Germinal center (tissue), 1 donor: ENCODE measurements at regions not wholly inside any gene's neighbourhood (a gene's known extent, or its start where the extent isn't known, plus 50 kb on each side); places are given as distances from the start of the nearest gene placed in this dataset.
"Not testable (repeated sequence)": the region's sequence is repeated elsewhere in the genome, so short reads cannot be mapped to it uniquely, and the experiment has no call there.

Experiments used
- DNase-seq: peaks from one replicate; pipeline ENCODE4 v3.0.0; 2012; ENCODE audit warnings: mixed read lengths, low spot score

GRCh38 chr12:59345406-59345805 lies 250.4 kb upstream of the SLC16A7 start:
- no peak for DNase-seq

GRCh38 chr12:59344224-59344623 lies 251.6 kb upstream of the SLC16A7 start:
- DNase-seq, result no peak

- no peak for DNase-seq
Measured at GRCh38 chr12:59329462-59329861, 266.4 kb upstream of the SLC16A7 start.

GRCh38 chr12:59328395-59329075 lies 267.3 kb upstream of the SLC16A7 start:
- not testable (repeated sequence) for DNase-seq

- DNase-seq, result not testable (repeated sequence)
Measured at GRCh38 chr12:59326457-59326856, 269.4 kb upstream of the SLC16A7 start.

- no peak for DNase-seq
Measured at GRCh38 chr12:59322473-59322872, 273.4 kb upstream of the SLC16A7 start.

GRCh38 chr12:59321278-59321677 lies 274.6 kb upstream of the SLC16A7 start:
- no peak for DNase-seq

- no peak for DNase-seq
Measured at GRCh38 chr12:59320112-59320511, 275.7 kb upstream of the SLC16A7 start.

GRCh38 chr12:59318940-59319339 lies 276.9 kb upstream of the SLC16A7 start:
- DNase-seq, result no peak

GRCh38 chr12:59317598-59317997 lies 278.2 kb upstream of the SLC16A7 start:
- DNase-seq, result no peak

GRCh38 chr12:59316938-59317337 lies 278.9 kb upstream of the SLC16A7 start:
- DNase-seq, result no peak

- not testable (repeated sequence) for DNase-seq
Measured at GRCh38 chr12:59316354-59316753, 279.5 kb upstream of the SLC16A7 start.

- no peak for DNase-seq
Measured at GRCh38 chr12:59314209-59314608, 281.6 kb upstream of the SLC16A7 start.

GRCh38 chr12:59304077-59304721 lies 291.6 kb upstream of the SLC16A7 start:
- no peak for DNase-seq

GRCh38 chr12:59298296-59298695 lies 297.5 kb upstream of the SLC16A7 start:
- DNase-seq, result no peak

- no peak for DNase-seq
Measured at GRCh38 chr12:59294221-59294620, 301.6 kb upstream of the SLC16A7 start.

- no peak for DNase-seq
Measured at GRCh38 chr12:59282999-59283398, 312.8 kb upstream of the SLC16A7 start.

- not testable (repeated sequence) for DNase-seq
Measured at GRCh38 chr12:59273561-59273960, 322.3 kb upstream of the SLC16A7 start.

- DNase-seq, result no peak
Measured at GRCh38 chr12:59268295-59268809, 327.5 kb upstream of the SLC16A7 start.

GRCh38 chr12:59260202-59260601 lies 335.6 kb upstream of the SLC16A7 start:
- no peak for DNase-seq

- DNase-seq, result no peak
Measured at GRCh38 chr12:59252731-59253130, 332.4 kb upstream of the LRIG3 start.

- no peak for DNase-seq
Measured at GRCh38 chr12:59250766-59251165, 330.5 kb upstream of the LRIG3 start.

GRCh38 chr12:59240048-59240447 lies 319.7 kb upstream of the LRIG3 start:
- no peak for DNase-seq

GRCh38 chr12:59234391-59234790 lies 314.1 kb upstream of the LRIG3 start:
- no peak for DNase-seq
